B cell (primary cell): ENCODE measurements at regions not wholly inside any gene's neighbourhood (a gene's known extent, or its start where the extent isn't known, plus 50 kb on each side); places are given as distances from the start of the nearest gene placed in this dataset.

ENCODE experiments used
- ATAC-seq: fragments of 200-7000 bp; cut with Tn5 transposase; one replicate; pipeline ENCODE4 v1.10.0; 2021; ENCODE audit warnings: low read depth, mild to moderate bottlenecking, moderate number of reproducible peaks, moderate library complexity
- CTCF ChIA-PET: fragments of 350-600 bp; sonication (Branson Sonifier 250); formaldehyde crosslinking; loops from one replicate; lab custom pipeline; 2021; ENCODE audit warnings: antibody characterized with exemption, inconsistent platforms; lab: Charles Lee
- POLR2A ChIA-PET: fragments of 350-600 bp; sonication (Branson Sonifier 250); formaldehyde crosslinking; loops from one replicate; lab custom pipeline; 2021; ENCODE audit warnings: antibody characterized with exemption; lab: Charles Lee
- DNase-seq: peaks from one replicate; pipeline ENCODE4 v3.0.0; 2013
- H2AFZ ChIP-seq: 2 replicates; pipeline ENCODE4 v1.6.1; 2012; ENCODE audit warnings: mild to moderate bottlenecking, low read depth, low read length; ENCODE audit not compliant: insufficient read depth, poor library complexity, severe bottlenecking
- H3K27ac ChIP-seq, 2 donors: 1 replicate in 1 of 2; 2 replicates in 1 of 2; pipeline ENCODE4 v1.5.1; 2012 to 2013; ENCODE audit warnings: low read length in 2 of 2, mild to moderate bottlenecking in 2 of 2, moderate library complexity in 1 of 2
- H3K27me3 ChIP-seq, 4 experiments: fragments of 200-600 bp in 1 of 4; sonication (generic) in 1 of 4; replicated peaks in 1 of 4; 1 replicate in 2 of 4; 2 replicates in 2 of 4; pipeline versions ENCODE4 v1.6.1 to v1.7.0; 2013 to 2016; ENCODE audit warnings: low read length in 3 of 4, mild to moderate bottlenecking in 2 of 4, mixed read lengths in 1 of 4, moderate library complexity in 1 of 4; ENCODE audit not compliant: insufficient read depth in 4 of 4, control insufficient read depth in 3 of 4; ENCODE audit errors: control extremely low read depth in 1 of 4
- H3K36me3 ChIP-seq, 2 experiments: replicated peaks in 1 of 2; 1 replicate in 1 of 2; 2 replicates in 1 of 2; pipeline versions ENCODE4 v1.6.1 to v1.7.1; 2013; ENCODE audit warnings: low read length in 1 of 2; ENCODE audit not compliant: insufficient read depth in 2 of 2, control insufficient read depth in 1 of 2; ENCODE audit errors: control extremely low read depth in 1 of 2, extremely low read depth in 1 of 2
- H3K4me1 ChIP-seq, 2 donors: fragments of 200-600 bp in 1 of 2; sonication (generic) in 1 of 2; 1 replicate in 1 of 2; 2 replicates in 1 of 2; pipeline versions ENCODE4 v1.5.1 to v1.6.1; 2013 to 2017; ENCODE audit warnings: low read length in 2 of 2; ENCODE audit not compliant: control insufficient read depth in 2 of 2, insufficient read depth in 2 of 2
- H3K4me2 ChIP-seq: replicated peaks from 2 replicates; pipeline ENCODE3; 2012; ENCODE audit warnings: mild to moderate bottlenecking, low read depth, low read length; ENCODE audit not compliant: poor library complexity, severe bottlenecking
- H3K4me3 ChIP-seq, 5 experiments: fragments of 200-600 bp in 1 of 5; sonication (generic) in 1 of 5; 1 replicate in 3 of 5; 2 replicates in 2 of 5; pipeline versions ENCODE4 v1.5.1 to v1.7.0; 2011 to 2016; ENCODE audit warnings: low read length in 4 of 5, mild to moderate bottlenecking in 4 of 5, low read depth in 2 of 5, control low read depth in 1 of 5, moderate library complexity in 1 of 5; ENCODE audit not compliant: insufficient read depth in 1 of 5; ENCODE audit errors: control extremely low read depth in 1 of 5, extremely low read depth in 1 of 5
- H3K79me2 ChIP-seq: fragments of 200-600 bp; sonication (generic); one replicate; pipeline ENCODE4 v1.6.0; 2016; ENCODE audit warnings: low read length; ENCODE audit not compliant: control insufficient read depth, insufficient read depth
- H3K9ac ChIP-seq: fragments of 200-600 bp; sonication (generic); 2 replicates; pipeline ENCODE4 v1.6.1; 2017; ENCODE audit warnings: mild to moderate bottlenecking, low read length, moderate library complexity
- H3K9me3 ChIP-seq, 3 donors: one replicate each; pipeline versions ENCODE4 v1.6.1 to v1.7.1; 2013; ENCODE audit warnings: low read length in 2 of 3; ENCODE audit not compliant: control insufficient read depth in 2 of 3, insufficient read depth in 1 of 3; ENCODE audit errors: control extremely low read depth in 1 of 3
- H4K20me1 ChIP-seq: 2 replicates; pipeline ENCODE4 v1.6.0; 2012; ENCODE audit warnings: mild to moderate bottlenecking, low read length; ENCODE audit not compliant: insufficient read depth, control insufficient read depth, poor library complexity, severe bottlenecking
- H3K27ac Mint-ChIP-seq: one replicate; pipeline ENCODE4 v1.8.0; 2021; ENCODE audit warnings: mixed read lengths
- H3K27me3 Mint-ChIP-seq: one replicate; pipeline ENCODE4 v1.8.0; 2021; ENCODE audit warnings: mixed read lengths
- H3K4me1 Mint-ChIP-seq: one replicate; pipeline ENCODE4 v1.8.0; 2021; ENCODE audit warnings: mixed read lengths
- H3K4me3 Mint-ChIP-seq: one replicate; pipeline ENCODE4 v1.8.0; 2021; ENCODE audit warnings: mixed read lengths
- H3K9me3 Mint-ChIP-seq: one replicate; pipeline ENCODE4 v1.8.0; 2022; ENCODE audit warnings: mixed read lengths; ENCODE audit not compliant: insufficient read depth
- CTCF ChIP-seq: fragments of 200-600 bp; IDR thresholded peaks from one replicate; pipeline ENCODE4 v1.8.0; 2022; ENCODE audit warnings: antibody characterized with exemption, mild to moderate bottlenecking
- EZH2 ChIP-seq: IDR thresholded peaks from 2 replicates; pipeline ENCODE4 v1.6.1; 2012; ENCODE audit warnings: borderline replicate concordance, low read depth, mild to moderate bottlenecking, moderate library complexity, low read length; ENCODE audit not compliant: insufficient read depth, poor library complexity, severe bottlenecking
- WGBS: methylation state at CpG from one replicate; pipeline ENCODE4 v1.1.5; 2013; ENCODE audit warnings: missing lambda C conversion rate; ENCODE audit not compliant: insufficient coverage; 5-methylcytosine and 5-hydroxymethylcytosine counted together
- intact Hi-C: fragments of 100-400 bp; cut with micrococcal nuclease; formaldehyde crosslinking; loops from one replicate; pipeline ENCODE4 v1.10.0; 2022

- H3K9ac ChIP-seq = no peak overlapping the region
- H3K4me3 ChIP-seq = no peak overlapping the region
- Mint-ChIP-seq H3K4me1 (no peaks in the 10 kb centered on the region), H3K4me3 (no peak overlapping the region), H3K27ac (no peak overlapping the region), H3K27me3 (no peaks in the 10 kb centered on the region), H3K9me3 (no peaks in the 10 kb centered on the region)
- ChIA-PET CTCF (no interaction called here), POLR2A (no interaction called here)
- intact Hi-C loops = no loop called here
- DNase-seq (no peak), ATAC-seq (no peak)
- H3K27me3 ChIP-seq = no peaks in the 10 kb centered on the region
- H3K9me3 ChIP-seq = peaks cover 0 to 2% (median 0%) of the 10 kb centered on the region in 3 donors
- no peak overlapping the region for H2AFZ ChIP-seq
- H3K4me1 ChIP-seq = no peaks in the 10 kb centered on the region
- H4K20me1 ChIP-seq = no peaks in the 10 kb centered on the region
- no peaks in the 10 kb centered on the region for H3K36me3 ChIP-seq
- WGBS = no CpG with 5 or more reads among the region's 1 CpG
- H3K27ac ChIP-seq = no peak overlapping the region
- no peaks in the 10 kb centered on the region for H3K79me2 ChIP-seq
- TF ChIP-seq EZH2 = no peak
- TF ChIP-seq CTCF = no peak
- no peak overlapping the region for H3K4me2 ChIP-seq
Measured at GRCh38 chr2:137809837-137810236, 154.4 kb upstream of the HNMT start.

GRCh38 chr2:137812517-137812916 is 151.8 kb upstream of the HNMT start:
- no peaks in the 10 kb centered on the region for H4K20me1 ChIP-seq
- Mint-ChIP-seq H3K9me3 (no peaks in the 10 kb centered on the region), H3K4me1 (no peaks in the 10 kb centered on the region), H3K27ac (no peak overlapping the region), H3K27me3 (no peaks in the 10 kb centered on the region), H3K4me3 (no peak overlapping the region)
- H3K79me2 ChIP-seq = no peaks in the 10 kb centered on the region
- CTCF ChIA-PET = no interaction called here
- TF ChIP-seq CTCF (no peak), EZH2 (no peak)
- H3K27me3 ChIP-seq = no peaks in the 10 kb centered on the region
- H2AFZ ChIP-seq = no peak overlapping the region
- H3K4me1 ChIP-seq = no peaks in the 10 kb centered on the region
- no peak overlapping the region for H3K27ac ChIP-seq
- intact Hi-C loops = no loop called here
- ATAC-seq (no peak), DNase-seq (no peak)
- H3K4me2 ChIP-seq = no peak overlapping the region
- H3K36me3 ChIP-seq = no peaks in the 10 kb centered on the region
- peaks cover 0 to 2% (median 0%) of the 10 kb centered on the region in 3 donors for H3K9me3 ChIP-seq
- no peak overlapping the region for H3K4me3 ChIP-seq
- no peak overlapping the region for H3K9ac ChIP-seq
- POLR2A ChIA-PET = no interaction called here
